Neural progenitor cell (in vitro differentiated cells): ENCODE measurements at regions not wholly inside any gene's neighbourhood (a gene's known extent, or its start where the extent isn't known, plus 50 kb on each side); places are given as distances from the start of the nearest gene placed in this dataset.
A peak's percentile ranks its signal among the peaks of the same experiment; 100 is the strongest.

Experiments used
- DNase-seq: peaks from one replicate; pipeline ENCODE4 v3.0.0-alpha.2; 2016; ENCODE audit warnings: low spot score
- H2AFZ ChIP-seq: fragments of 200-600 bp; sonication (generic); replicated peaks from 2 replicates; pipeline ENCODE4 v1.6.1; 2016; ENCODE audit warnings: antibody characterized with exemption
- H3F3A ChIP-seq: fragments of 200-600 bp; sonication (generic); 2 replicates; pipeline ENCODE4 v1.6.1; 2016; ENCODE audit warnings: antibody characterized with exemption, low read depth
- H3K27ac ChIP-seq: fragments of 200-600 bp; sonication (generic); 2 replicates; pipeline ENCODE4 v1.5.1; 2016; ENCODE audit warnings: mild to moderate bottlenecking
- H3K27me3 ChIP-seq: fragments of 200-600 bp; sonication (generic); 2 replicates; pipeline ENCODE4 v1.6.1; 2016; ENCODE audit warnings: mild to moderate bottlenecking, moderate library complexity
- H3K36me3 ChIP-seq: fragments of 200-600 bp; sonication (generic); 2 replicates; pipeline ENCODE4 v1.5.1; 2016
- H3K4me1 ChIP-seq: fragments of 200-600 bp; sonication (generic); 2 replicates; pipeline ENCODE4 v1.6.1; 2016; ENCODE audit warnings: mixed run types
- H3K4me2 ChIP-seq: fragments of 200-600 bp; sonication (generic); 2 replicates; pipeline ENCODE4 v1.6.1; 2016
- H3K4me3 ChIP-seq: fragments of 200-600 bp; sonication (generic); 2 replicates; pipeline ENCODE4 v1.5.1; 2016
- H3K79me2 ChIP-seq: fragments of 200-600 bp; sonication (generic); 2 replicates; pipeline ENCODE4 v1.6.1; 2016; ENCODE audit warnings: low read depth
- H3K9ac ChIP-seq: fragments of 200-600 bp; sonication (generic); 2 replicates; pipeline ENCODE4 v1.6.1; 2016
- H3K9me3 ChIP-seq: fragments of 200-600 bp; sonication (generic); 2 replicates; pipeline ENCODE4 v1.5.1; 2016; ENCODE audit warnings: low read depth
- H4K20me1 ChIP-seq: fragments of 200-600 bp; sonication (generic); 2 replicates; pipeline ENCODE4 v1.6.1; 2016; ENCODE audit warnings: low read depth
- H3K27ac Mint-ChIP-seq: 3 replicates; pipeline ENCODE4 v1.8.0; 2021; ENCODE audit warnings: mixed read lengths
- H3K27me3 Mint-ChIP-seq: 2 replicates; pipeline ENCODE4 v1.8.0; 2022; ENCODE audit warnings: low read depth, mild to moderate bottlenecking, inconsistent platforms, moderate library complexity, mixed read lengths; ENCODE audit not compliant: insufficient read depth
- H3K36me3 Mint-ChIP-seq: 3 replicates; pipeline ENCODE4 v1.8.0; 2021; ENCODE audit warnings: mixed read lengths
- H3K4me1 Mint-ChIP-seq: 3 replicates; pipeline ENCODE4 v1.8.0; 2021; ENCODE audit warnings: mixed read lengths
- H3K4me3 Mint-ChIP-seq: 3 replicates; pipeline ENCODE4 v1.8.0; 2021; ENCODE audit warnings: mild to moderate bottlenecking, moderate library complexity, mixed read lengths
- H3K9me3 Mint-ChIP-seq: 3 replicates; pipeline ENCODE4 v1.8.0; 2020; ENCODE audit warnings: mixed read lengths
- CTCF ChIP-seq: fragments of 200-600 bp; sonication (generic); IDR thresholded peaks from 2 replicates; pipeline ENCODE4 v1.5.1; 2017; ENCODE audit warnings: antibody characterized with exemption, mild to moderate bottlenecking
- EZH2 ChIP-seq: fragments of 200-600 bp; sonication (generic); IDR thresholded peaks from 2 replicates; pipeline ENCODE4 v1.6.1; 2017; ENCODE audit warnings: antibody characterized with exemption, mild to moderate bottlenecking, moderate library complexity
- EZH2phosphoT487 ChIP-seq: fragments of 200-600 bp; sonication (generic); IDR thresholded peaks from 2 replicates; pipeline ENCODE4 v1.6.1; 2017; ENCODE audit warnings: antibody characterized with exemption

- Histone ChIP-seq H3F3A (peaks cover 6% of the 10 kb centered on the region), H3K9me3 (no peaks in the 10 kb centered on the region), H3K4me2 (no peak overlapping the region), H3K27me3 (no peaks in the 10 kb centered on the region), H4K20me1 (no peaks in the 10 kb centered on the region), H3K9ac (no peak overlapping the region), H2AFZ (no peak overlapping the region), H3K4me1 (peaks cover 11% of the 10 kb centered on the region), H3K36me3 (no peaks in the 10 kb centered on the region), H3K79me2 (no peaks in the 10 kb centered on the region), H3K4me3 (no peak overlapping the region), H3K27ac (no peak overlapping the region)
- H3K9me3 Mint-ChIP-seq, result no peaks in the 10 kb centered on the region
- H3K4me1 Mint-ChIP-seq, result peaks cover 6% of the 10 kb centered on the region
- TF ChIP-seq CTCF, result no peak
- TF ChIP-seq EZH2, result no peak
- TF ChIP-seq EZH2phosphoT487, result no peak
- H3K36me3 Mint-ChIP-seq, result no peaks in the 10 kb centered on the region
- H3K27ac Mint-ChIP-seq, result no peak overlapping the region
- DNase-seq, result no peak
- no peak overlapping the region for H3K4me3 Mint-ChIP-seq
- H3K27me3 Mint-ChIP-seq, result no peaks in the 10 kb centered on the region
Observed at GRCh38 chr13:57918086-57918485, 286.5 kb downstream of the PCDH17 start.

GRCh38 chr13:57918913-57919312 lies 287.4 kb downstream of the PCDH17 start:
- Histone ChIP-seq H3K4me2 (peak overlapping the region; percentile 21), H3K9me3 (no peaks in the 10 kb centered on the region), H3K36me3 (no peaks in the 10 kb centered on the region), H3K27ac (no peak overlapping the region), H2AFZ (peak overlapping the region; percentile 90), H3K9ac (no peak overlapping the region), H4K20me1 (no peaks in the 10 kb centered on the region), H3K79me2 (no peaks in the 10 kb centered on the region), H3K4me1 (peaks cover 11% of the 10 kb centered on the region), H3K27me3 (no peaks in the 10 kb centered on the region), H3K4me3 (no peak overlapping the region), H3F3A (peaks cover 6% of the 10 kb centered on the region)
- H3K9me3 Mint-ChIP-seq, result no peaks in the 10 kb centered on the region
- peak overlapping the region; percentile 89 for H3K27ac Mint-ChIP-seq
- peaks cover 6% of the 10 kb centered on the region for H3K4me1 Mint-ChIP-seq
- TF ChIP-seq EZH2phosphoT487 (no peak), CTCF (no peak), EZH2 (no peak)
- no peaks in the 10 kb centered on the region for H3K36me3 Mint-ChIP-seq
- no peaks in the 10 kb centered on the region for H3K27me3 Mint-ChIP-seq
- no peak overlapping the region for H3K4me3 Mint-ChIP-seq
- no peak for DNase-seq

GRCh38 chr13:57925250-57925649 lies 293.7 kb downstream of the PCDH17 start:
- no peaks in the 10 kb centered on the region for H3K27me3 ChIP-seq
- H3K4me3 ChIP-seq, result no peak overlapping the region
- no peak for TF ChIP-seq EZH2phosphoT487
- TF ChIP-seq EZH2, result no peak
- no peak for TF ChIP-seq CTCF
- no peak overlapping the region for H3K27ac Mint-ChIP-seq
- no peak overlapping the region for H3K9ac ChIP-seq
- H3K4me3 Mint-ChIP-seq, result no peak overlapping the region
- no peaks in the 10 kb centered on the region for H4K20me1 ChIP-seq
- H3K9me3 Mint-ChIP-seq, result no peaks in the 10 kb centered on the region
- no peaks in the 10 kb centered on the region for H3K4me1 Mint-ChIP-seq
- H3K27ac ChIP-seq, result no peak overlapping the region
- H3K36me3 Mint-ChIP-seq, result no peaks in the 10 kb centered on the region
- H3K36me3 ChIP-seq, result no peaks in the 10 kb centered on the region
- H3K79me2 ChIP-seq, result no peaks in the 10 kb centered on the region
- no peaks in the 10 kb centered on the region for H3F3A ChIP-seq
- no peak for DNase-seq
- no peak overlapping the region for H2AFZ ChIP-seq
- H3K4me1 ChIP-seq, result no peaks in the 10 kb centered on the region
- H3K4me2 ChIP-seq, result no peak overlapping the region
- no peaks in the 10 kb centered on the region for H3K9me3 ChIP-seq
- no peaks in the 10 kb centered on the region for H3K27me3 Mint-ChIP-seq

GRCh38 chr13:57925751-57926150 lies 294.2 kb downstream of the PCDH17 start:
- TF ChIP-seq CTCF (no peak), EZH2phosphoT487 (no peak), EZH2 (no peak)
- Mint-ChIP-seq H3K36me3 (no peaks in the 10 kb centered on the region), H3K9me3 (no peaks in the 10 kb centered on the region), H3K27me3 (no peaks in the 10 kb centered on the region), H3K27ac (no peak overlapping the region), H3K4me3 (no peak overlapping the region), H3K4me1 (no peaks in the 10 kb centered on the region)
- H2AFZ ChIP-seq, result no peak overlapping the region
- H3K27me3 ChIP-seq, result no peaks in the 10 kb centered on the region
- no peak overlapping the region for H3K4me3 ChIP-seq
- H3F3A ChIP-seq, result no peaks in the 10 kb centered on the region
- no peaks in the 10 kb centered on the region for H4K20me1 ChIP-seq
- no peaks in the 10 kb centered on the region for H3K79me2 ChIP-seq
- H3K27ac ChIP-seq, result no peak overlapping the region
- H3K36me3 ChIP-seq, result no peaks in the 10 kb centered on the region
- no peaks in the 10 kb centered on the region for H3K4me1 ChIP-seq
- H3K9ac ChIP-seq, result no peak overlapping the region
- no peak overlapping the region for H3K4me2 ChIP-seq
- H3K9me3 ChIP-seq, result no peaks in the 10 kb centered on the region
- DNase-seq, result no peak
